Adrenal gland (tissue), 9 donors: ENCODE measurements at regions not wholly inside any gene's neighbourhood (a gene's known extent, or its start where the extent isn't known, plus 50 kb on each side); places are given as distances from the start of the nearest gene placed in this dataset.

Experiments
- DNase-seq, 7 donors: peaks; one replicate each; pipeline ENCODE4 v3.0.0-alpha.2; 2019 to 2020
- H3K27ac ChIP-seq, 5 donors: fragments of 200-600 bp; sonication (generic) in 4 of 5; 1 replicate in 3 of 5; 2 replicates in 2 of 5; pipeline versions ENCODE4 v1.5.1 to v1.8.0; 2016 to 2020; ENCODE audit warnings: mild to moderate bottlenecking in 1 of 5
- H3K27me3 ChIP-seq: fragments of 200-600 bp; 2 replicates; pipeline ENCODE4 v1.8.0; 2021
- H3K36me3 ChIP-seq, 2 donors: fragments of 200-600 bp; replicated peaks in 1 of 2; 1 replicate in 1 of 2; 2 replicates in 1 of 2; pipeline versions ENCODE4 v1.5.1 to v1.8.0; 2018 to 2022
- H3K4me1 ChIP-seq, 2 donors: fragments of 200-600 bp; replicated peaks in 1 of 2; 1 replicate in 1 of 2; 2 replicates in 1 of 2; pipeline versions ENCODE4 v1.5.1 to v1.8.0; 2018 to 2021
- H3K4me3 ChIP-seq, 4 donors: fragments of 200-600 bp; sonication (generic) in 3 of 4; one replicate each; pipeline ENCODE4 v1.5.1; 2016 to 2018
- H3K9me3 ChIP-seq, 3 donors: fragments of 200-600 bp; sonication (generic) in 1 of 3; replicated peaks in 1 of 3; 1 replicate in 2 of 3; 2 replicates in 1 of 3; pipeline versions ENCODE4 v1.5.1 to v1.8.0; 2016 to 2021
- POLR2A ChIP-seq, 2 donors: fragments of 450-650 bp; IDR thresholded peaks; one replicate each; pipeline ENCODE4 v1.6.1; 2017; ENCODE audit warnings: antibody characterized with exemption in 2 of 2, mild to moderate bottlenecking in 2 of 2, moderate library complexity in 1 of 2
- WGBS, 4 donors: extraction: QIAGEN DNeasy Blood & Tissue Kit in 2 of 4; methylation state at CpG; one replicate each; pipeline versions ENCODE4 v1.1.5 to v1.1.7; 2013 to 2017; 5-methylcytosine and 5-hydroxymethylcytosine counted together
- intact Hi-C, 2 donors: fragments of 100-400 bp; cut with DNase I; formaldehyde crosslinking; loops; one replicate each; pipeline versions ENCODE4 v1.14.1 to v1.15.0; 2022 to 2023
- TF ChIP-seq, protein P1 (sequence below), 6 experiments: fragments of 450-650 bp in 4 of 6; fragments of 200-600 bp in 2 of 6; sonication (generic) in 1 of 6; IDR thresholded peaks; 1 replicate in 5 of 6; 2 replicates in 1 of 6; pipeline versions ENCODE4 v1.5.1 to v1.8.0; 2016 to 2021; ENCODE audit warnings: antibody characterized with exemption in 6 of 6, mild to moderate bottlenecking in 2 of 6, moderate library complexity in 1 of 6
- donor health status: healthy with polysubstance abuse.
- donor health status: Bipolar disorder and iron deficiency.
- donor health status: DM: yes; HTN: yes; CAD: no.
- donor health status: DM: no; HTN: no; CAD: no.
- donor health status: DM: no; HTN: no; CAD: no.

DNA sequence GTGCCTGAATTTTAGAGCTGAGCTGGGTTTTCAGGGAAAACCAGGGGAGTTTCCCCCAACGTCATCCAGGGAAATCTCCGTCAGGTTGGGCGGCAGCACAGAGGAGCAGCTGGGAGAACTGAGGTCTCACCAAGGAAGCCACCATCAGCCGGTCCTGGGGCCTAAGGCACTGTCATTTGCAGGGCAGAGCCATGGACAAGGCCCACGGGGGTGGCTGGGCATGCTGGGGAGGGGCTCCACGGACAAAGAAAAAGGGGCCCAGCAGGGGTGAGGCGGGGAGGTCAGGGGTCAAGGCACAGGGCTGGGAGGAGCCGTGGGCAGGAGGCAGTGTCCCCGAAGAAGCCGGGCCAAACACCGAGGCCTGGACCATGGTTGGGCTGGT lies 109.8 kb downstream of the HMX1 start:
- Histone ChIP-seq H3K4me1 (no peaks in the 10 kb centered on the region), H3K9me3 (no peaks in the 10 kb centered on the region), H3K4me3 (no peak overlapping the region), H3K27ac (no peak overlapping the region), H3K36me3 (no peaks in the 10 kb centered on the region), H3K27me3 (no peaks in the 10 kb centered on the region)
- TF ChIP-seq, protein P1, sequence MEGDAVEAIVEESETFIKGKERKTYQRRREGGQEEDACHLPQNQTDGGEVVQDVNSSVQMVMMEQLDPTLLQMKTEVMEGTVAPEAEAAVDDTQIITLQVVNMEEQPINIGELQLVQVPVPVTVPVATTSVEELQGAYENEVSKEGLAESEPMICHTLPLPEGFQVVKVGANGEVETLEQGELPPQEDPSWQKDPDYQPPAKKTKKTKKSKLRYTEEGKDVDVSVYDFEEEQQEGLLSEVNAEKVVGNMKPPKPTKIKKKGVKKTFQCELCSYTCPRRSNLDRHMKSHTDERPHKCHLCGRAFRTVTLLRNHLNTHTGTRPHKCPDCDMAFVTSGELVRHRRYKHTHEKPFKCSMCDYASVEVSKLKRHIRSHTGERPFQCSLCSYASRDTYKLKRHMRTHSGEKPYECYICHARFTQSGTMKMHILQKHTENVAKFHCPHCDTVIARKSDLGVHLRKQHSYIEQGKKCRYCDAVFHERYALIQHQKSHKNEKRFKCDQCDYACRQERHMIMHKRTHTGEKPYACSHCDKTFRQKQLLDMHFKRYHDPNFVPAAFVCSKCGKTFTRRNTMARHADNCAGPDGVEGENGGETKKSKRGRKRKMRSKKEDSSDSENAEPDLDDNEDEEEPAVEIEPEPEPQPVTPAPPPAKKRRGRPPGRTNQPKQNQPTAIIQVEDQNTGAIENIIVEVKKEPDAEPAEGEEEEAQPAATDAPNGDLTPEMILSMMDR (IDR thresholded peaks at IDR 0.05) = no peak
- no peak for TF ChIP-seq POLR2A (IDR thresholded peaks at IDR 0.05)
- no peak for DNase-seq
- intact Hi-C loops = no loop called here
- 42 to 66% (median 51%) methylated on average over 5 to 11 of the region's 11 CpGs for WGBS, 4 donors

DNA sequence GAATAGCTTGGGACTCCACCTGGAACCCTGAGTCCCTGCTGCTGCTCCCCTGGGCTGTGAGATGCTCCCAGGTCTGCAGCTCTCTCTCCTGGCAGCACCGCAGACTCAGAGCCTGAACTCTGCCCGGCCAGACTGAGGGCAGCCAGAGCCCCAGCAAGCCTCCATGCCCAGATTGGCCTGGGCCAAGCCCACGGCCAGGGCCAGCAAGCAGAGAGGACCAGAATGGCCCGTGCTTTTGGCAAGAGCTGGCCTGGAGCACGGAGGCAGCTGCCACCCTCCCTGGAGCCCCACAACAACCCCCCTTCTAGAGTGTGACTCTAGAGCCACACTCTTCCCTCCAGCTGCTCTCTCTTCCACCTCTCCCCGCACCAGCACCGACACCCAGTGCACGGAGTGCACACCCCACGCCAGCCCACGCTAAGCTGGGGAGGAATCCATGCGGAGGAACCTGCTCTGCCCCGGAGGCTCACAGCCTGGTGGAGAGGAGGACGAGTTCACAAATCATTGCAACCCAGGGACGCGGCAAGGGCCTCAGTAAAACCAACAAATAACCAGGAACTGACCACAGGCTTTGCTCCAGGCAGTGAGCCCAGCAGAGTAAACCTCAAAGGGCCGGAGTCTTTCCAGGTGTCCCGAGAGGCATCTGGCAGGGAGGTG lies 110.3 kb downstream of the HMX1 start:
- intact Hi-C loops = no loop called here
- Histone ChIP-seq H3K36me3 (no peaks in the 10 kb centered on the region), H3K4me3 (no peak overlapping the region), H3K9me3 (no peaks in the 10 kb centered on the region), H3K27me3 (no peaks in the 10 kb centered on the region), H3K27ac (no peak overlapping the region), H3K4me1 (no peaks in the 10 kb centered on the region)
- TF ChIP-seq, protein P1 (IDR thresholded peaks at IDR 0.05) = no peak
- no peak for TF ChIP-seq POLR2A (IDR thresholded peaks at IDR 0.05)
- no peak for DNase-seq
- 58 to 64% (median 59%) methylated on average over 11 to 17 of the region's 17 CpGs for WGBS, 4 donors

DNA sequence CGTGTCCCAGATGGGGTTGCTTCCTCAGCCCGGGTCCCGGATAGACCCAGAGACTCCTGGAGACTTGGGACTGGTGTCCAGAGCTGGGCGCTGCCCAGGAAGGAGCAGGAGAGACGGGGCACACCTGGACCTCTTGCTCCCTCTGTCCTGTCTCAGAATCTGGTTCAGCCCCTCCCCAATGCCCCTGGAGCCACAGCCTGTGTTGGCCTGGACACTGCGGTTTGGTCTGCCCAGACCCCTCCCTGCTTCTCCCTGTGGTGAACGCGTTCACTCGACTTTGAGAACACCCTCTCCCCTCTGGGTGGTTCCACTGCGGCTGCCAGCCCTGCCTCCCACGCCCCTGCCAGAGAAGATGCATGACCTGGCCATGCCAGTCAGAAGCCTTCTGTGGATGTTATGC lies 111.1 kb downstream of the HMX1 start:
- Histone ChIP-seq H3K36me3 (no peaks in the 10 kb centered on the region), H3K9me3 (no peaks in the 10 kb centered on the region), H3K27ac (no peak overlapping the region), H3K4me3 (no peak overlapping the region), H3K27me3 (no peaks in the 10 kb centered on the region), H3K4me1 (no peaks in the 10 kb centered on the region)
- DNase-seq = no peak
- intact Hi-C loops = no loop called here
- 61 to 76% (median 71%) methylated on average over 11 of the region's 11 CpGs for WGBS, 4 donors
- no peak for TF ChIP-seq POLR2A (IDR thresholded peaks at IDR 0.05)
- TF ChIP-seq, protein P1 (IDR thresholded peaks at IDR 0.05) = no peak

DNA sequence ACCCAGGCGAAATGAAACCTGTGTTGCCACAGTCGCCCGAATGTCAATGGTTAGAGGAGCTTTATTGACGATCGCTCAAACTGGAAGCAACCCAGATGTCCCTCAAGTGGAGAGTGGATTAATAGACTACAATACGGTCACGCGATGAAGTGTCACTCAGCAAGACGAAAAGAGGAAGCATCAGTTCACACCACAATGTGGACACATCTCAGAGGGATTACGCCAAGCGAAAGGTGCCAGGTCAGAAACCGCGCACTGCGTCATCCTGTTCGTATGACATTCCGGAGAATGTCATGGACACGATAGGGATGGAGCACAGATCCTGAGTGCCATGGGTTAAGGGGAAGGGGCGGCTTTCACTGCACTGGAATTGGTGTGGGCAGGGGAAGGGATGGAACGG lies 111.7 kb downstream of the HMX1 start:
- DNase-seq = no peak

More for the DNA sequence above, 111.7 kb downstream of the HMX1 start:
- TF ChIP-seq POLR2A (IDR thresholded peaks at IDR 0.05) = no peak
- TF ChIP-seq, protein P1 (IDR thresholded peaks at IDR 0.05) = no peak
- H3K27me3 ChIP-seq = no peaks in the 10 kb centered on the region
- no peaks in the 10 kb centered on the region for H3K4me1 ChIP-seq
- H3K9me3 ChIP-seq = no peaks in the 10 kb centered on the region
- no peaks in the 10 kb centered on the region for H3K36me3 ChIP-seq
- 72 to 86% (median 75%) methylated on average over 18 to 19 of the region's 19 CpGs for WGBS, 4 donors
- H3K27ac ChIP-seq = no peak overlapping the region
- intact Hi-C loops = no loop called here
- no peak overlapping the region for H3K4me3 ChIP-seq
